Duodenal mucosa (tissue), 2 donors: ENCODE measurements at regions not wholly inside any gene's neighbourhood (a gene's known extent, or its start where the extent isn't known, plus 50 kb on each side); places are given as distances from the start of the nearest gene placed in this dataset.

Experiments used
- H3K27ac ChIP-seq: one replicate; pipeline ENCODE4 v1.7.0; 2013; ENCODE audit warnings: low read depth, low read length
- H3K27me3 ChIP-seq, 2 donors: one replicate each; pipeline ENCODE4 v1.7.0; 2013; ENCODE audit warnings: low read length in 2 of 2, control low read depth in 1 of 2; ENCODE audit not compliant: insufficient read depth in 2 of 2, control insufficient read depth in 1 of 2
- H3K36me3 ChIP-seq, 2 donors: one replicate each; pipeline ENCODE4 v1.7.0; 2013; ENCODE audit warnings: low read length in 2 of 2, control low read depth in 1 of 2; ENCODE audit not compliant: insufficient read depth in 2 of 2, control insufficient read depth in 1 of 2
- H3K4me1 ChIP-seq, 2 donors: one replicate each; pipeline ENCODE4 v1.7.0; 2013; ENCODE audit warnings: low read length in 2 of 2, control low read depth in 1 of 2; ENCODE audit not compliant: insufficient read depth in 2 of 2, control insufficient read depth in 1 of 2
- H3K4me3 ChIP-seq, 2 donors: one replicate each; pipeline ENCODE4 v1.7.0; 2013; ENCODE audit warnings: low read length in 2 of 2, low read depth in 1 of 2
- H3K9ac ChIP-seq, 2 donors: one replicate each; pipeline ENCODE4 v1.7.0; 2013; ENCODE audit warnings: low read length in 2 of 2, low read depth in 1 of 2
- H3K9me3 ChIP-seq, 2 donors: one replicate each; pipeline ENCODE4 v1.7.0; 2013; ENCODE audit warnings: low read length in 2 of 2, control low read depth in 1 of 2; ENCODE audit not compliant: control insufficient read depth in 1 of 2

GRCh38 chr5:93340881-93341280 is 240.1 kb downstream of the NR2F1-AS1 start:
- no peaks in the 10 kb centered on the region for H3K9me3 ChIP-seq
- no peaks in the 10 kb centered on the region for H3K4me1 ChIP-seq
- H3K4me3 ChIP-seq: no peak overlapping the region
- H3K36me3 ChIP-seq: no peaks in the 10 kb centered on the region
- H3K9ac ChIP-seq: no peak overlapping the region
- H3K27ac ChIP-seq: no peak overlapping the region
- no peaks in the 10 kb centered on the region for H3K27me3 ChIP-seq

- no peak overlapping the region for H3K4me3 ChIP-seq
- no peaks in the 10 kb centered on the region for H3K4me1 ChIP-seq
- no peak overlapping the region for H3K9ac ChIP-seq
- H3K27ac ChIP-seq: no peak overlapping the region
- H3K9me3 ChIP-seq: no peaks in the 10 kb centered on the region
- H3K36me3 ChIP-seq: no peaks in the 10 kb centered on the region
- H3K27me3 ChIP-seq: no peaks in the 10 kb centered on the region
Observed at GRCh38 chr5:93337138-93337537, 243.9 kb downstream of the NR2F1-AS1 start.

GRCh38 chr5:93336330-93337110 is 244.5 kb downstream of the NR2F1-AS1 start:
- H3K36me3 ChIP-seq: no peaks in the 10 kb centered on the region
- H3K4me3 ChIP-seq: no peak overlapping the region
- H3K9me3 ChIP-seq: no peaks in the 10 kb centered on the region
- no peaks in the 10 kb centered on the region for H3K27me3 ChIP-seq
- no peak overlapping the region for H3K27ac ChIP-seq
- H3K9ac ChIP-seq: no peak overlapping the region
- no peaks in the 10 kb centered on the region for H3K4me1 ChIP-seq

- Histone ChIP-seq H3K4me1 (no peaks in the 10 kb centered on the region), H3K27ac (no peak overlapping the region), H3K9me3 (no peaks in the 10 kb centered on the region), H3K4me3 (no peak overlapping the region), H3K36me3 (no peaks in the 10 kb centered on the region), H3K9ac (no peak overlapping the region), H3K27me3 (no peaks in the 10 kb centered on the region)
Observed at GRCh38 chr5:93331863-93332262, 249.2 kb downstream of the NR2F1-AS1 start.

- Histone ChIP-seq H3K4me1 (no peaks in the 10 kb centered on the region), H3K9ac (no peak overlapping the region), H3K27ac (no peak overlapping the region), H3K36me3 (no peaks in the 10 kb centered on the region), H3K27me3 (no peaks in the 10 kb centered on the region), H3K4me3 (no peak overlapping the region), H3K9me3 (no peaks in the 10 kb centered on the region)
Observed at GRCh38 chr5:93331241-93331640, 249.8 kb downstream of the NR2F1-AS1 start.

- H3K4me1 ChIP-seq: no peaks in the 10 kb centered on the region
- H3K9me3 ChIP-seq: no peaks in the 10 kb centered on the region
- H3K9ac ChIP-seq: no peak overlapping the region
- H3K27ac ChIP-seq: no peak overlapping the region
- H3K4me3 ChIP-seq: no peak overlapping the region
- no peaks in the 10 kb centered on the region for H3K27me3 ChIP-seq
- no peaks in the 10 kb centered on the region for H3K36me3 ChIP-seq
Observed at GRCh38 chr5:93330506-93330905, 250.5 kb downstream of the NR2F1-AS1 start.

- Histone ChIP-seq H3K9ac (no peak overlapping the region), H3K4me3 (no peak overlapping the region), H3K9me3 (no peaks in the 10 kb centered on the region), H3K27me3 (no peaks in the 10 kb centered on the region), H3K4me1 (no peaks in the 10 kb centered on the region), H3K36me3 (no peaks in the 10 kb centered on the region), H3K27ac (no peak overlapping the region)
Observed at GRCh38 chr5:93329756-93330155, 251.3 kb downstream of the NR2F1-AS1 start.

GRCh38 chr5:93328833-93329232 is 252.2 kb downstream of the NR2F1-AS1 start:
- no peaks in the 10 kb centered on the region for H3K36me3 ChIP-seq
- H3K27me3 ChIP-seq: no peaks in the 10 kb centered on the region
- H3K9ac ChIP-seq: no peak overlapping the region
- H3K27ac ChIP-seq: no peak overlapping the region
- no peaks in the 10 kb centered on the region for H3K9me3 ChIP-seq
- H3K4me1 ChIP-seq: no peaks in the 10 kb centered on the region
- no peak overlapping the region for H3K4me3 ChIP-seq

- no peaks in the 10 kb centered on the region for H3K9me3 ChIP-seq
- no peak overlapping the region for H3K9ac ChIP-seq
- no peaks in the 10 kb centered on the region for H3K27me3 ChIP-seq
- no peak overlapping the region for H3K4me3 ChIP-seq
- H3K36me3 ChIP-seq: no peaks in the 10 kb centered on the region
- no peak overlapping the region for H3K27ac ChIP-seq
- no peaks in the 10 kb centered on the region for H3K4me1 ChIP-seq
Observed at GRCh38 chr5:93327605-93328004, 253.4 kb downstream of the NR2F1-AS1 start.

GRCh38 chr5:93325946-93326345 is 255.1 kb downstream of the NR2F1-AS1 start:
- H3K4me1 ChIP-seq: no peaks in the 10 kb centered on the region
- H3K36me3 ChIP-seq: no peaks in the 10 kb centered on the region
- no peaks in the 10 kb centered on the region for H3K9me3 ChIP-seq
- no peaks in the 10 kb centered on the region for H3K27me3 ChIP-seq
- H3K9ac ChIP-seq: no peak overlapping the region
- H3K4me3 ChIP-seq: no peak overlapping the region
- H3K27ac ChIP-seq: no peak overlapping the region
